H1 (cell line): ENCODE measurements at regions not wholly inside any gene's neighbourhood (a gene's known extent, or its start where the extent isn't known, plus 50 kb on each side); places are given as distances from the start of the nearest gene placed in this dataset.
"Not testable (repeated sequence)": the region's sequence is repeated elsewhere in the genome, so short reads cannot be mapped to it uniquely, and the experiment has no call there.

ENCODE experiments used
- CTCF ChIA-PET: fragments of 300-600 bp; sonication (Branson Sonifier 250); formaldehyde crosslinking; loops from one replicate; lab custom pipeline; 2021; ENCODE audit not compliant: partially characterized antibody; lab: Charles Lee
- POLR2A ChIA-PET: fragments of 300-600 bp; sonication (Branson Sonifier 250); formaldehyde crosslinking; loops from one replicate; lab custom pipeline; 2021; ENCODE audit warnings: inconsistent platforms; ENCODE audit not compliant: partially characterized antibody; lab: Charles Lee
- DNase-seq, 2 experiments: peaks; one replicate each; pipeline versions ENCODE4 v3.0.0 to v3.0.0-alpha.2; 2010 to 2022; ENCODE audit warnings: low spot score in 2 of 2, low read depth in 1 of 2, mixed read lengths in 1 of 2
- FAIRE-seq: peaks from 2 replicates; lab custom pipeline; 2011; peaks lifted over from hg19 to GRCh38; lab: Jason Lieb, UNC
- H2AFZ ChIP-seq: 2 replicates; pipeline ENCODE4 v1.8.1; 2012; ENCODE audit warnings: low read length, inconsistent platforms
- H2AK5ac ChIP-seq: 2 replicates; pipeline ENCODE4 v1.6.1; 2013; ENCODE audit warnings: low read depth, low read length
- H2BK120ac ChIP-seq: replicated peaks from 2 replicates; pipeline ENCODE3; 2013; ENCODE audit warnings: low read depth, low read length, inconsistent platforms
- H2BK12ac ChIP-seq: 2 replicates; pipeline ENCODE4 v1.6.1; 2013; ENCODE audit warnings: low read depth, low read length
- H2BK15ac ChIP-seq: 2 replicates; pipeline ENCODE4 v1.6.1; 2013; ENCODE audit warnings: low read length
- H2BK20ac ChIP-seq: 2 replicates; pipeline ENCODE4 v1.6.1; 2013; ENCODE audit warnings: low read length
- H2BK5ac ChIP-seq: 2 replicates; pipeline ENCODE4 v1.6.1; 2013; ENCODE audit warnings: low read depth, low read length
- H3K14ac ChIP-seq: 2 replicates; pipeline ENCODE4 v1.6.1; 2013; ENCODE audit warnings: inconsistent platforms; ENCODE audit not compliant: insufficient read length
- H3K18ac ChIP-seq: 2 replicates; pipeline ENCODE4 v1.6.1; 2013; ENCODE audit warnings: low read length; ENCODE audit errors: extremely low read depth
- H3K23ac ChIP-seq: 2 replicates; pipeline ENCODE4 v1.6.1; 2013; ENCODE audit warnings: inconsistent platforms; ENCODE audit not compliant: insufficient read length
- H3K23me2 ChIP-seq: 2 replicates; pipeline ENCODE4 v1.6.1; 2013; ENCODE audit warnings: low read depth, low read length
- H3K27ac ChIP-seq: 2 replicates; pipeline ENCODE4 v1.6.1; 2011; ENCODE audit warnings: low read depth, low read length, inconsistent platforms
- H3K27me3 ChIP-seq, 4 experiments: replicated peaks in 1 of 4; 1 replicate in 1 of 4; 2 replicates in 3 of 4; pipeline versions ENCODE4 v1.6.1 to v1.8.1; 2011 to 2013; ENCODE audit warnings: low read length in 3 of 4, mild to moderate bottlenecking in 3 of 4, inconsistent platforms in 2 of 4, mixed read lengths in 2 of 4, moderate library complexity in 1 of 4; ENCODE audit not compliant: control insufficient read depth in 3 of 4, insufficient read depth in 3 of 4; ENCODE audit errors: extremely low read depth in 1 of 4
- H3K36me3 ChIP-seq, 4 experiments: 2 replicates each; pipeline versions ENCODE4 v1.6.1 to v1.8.1; 2011 to 2013; ENCODE audit warnings: mild to moderate bottlenecking in 4 of 4, low read length in 3 of 4, moderate library complexity in 2 of 4, control low read depth in 1 of 4, inconsistent platforms in 1 of 4; ENCODE audit not compliant: insufficient read depth in 4 of 4, control insufficient read depth in 2 of 4
- H3K4ac ChIP-seq: replicated peaks from 2 replicates; pipeline ENCODE3; 2013; ENCODE audit warnings: low read length, low read depth, mixed read lengths, inconsistent platforms; ENCODE audit not compliant: insufficient read length
- H3K4me1 ChIP-seq, 4 experiments: replicated peaks in 1 of 4; 1 replicate in 1 of 4; 2 replicates in 3 of 4; pipeline versions ENCODE4 v1.6.1 to v1.8.1; 2011 to 2013; ENCODE audit warnings: low read length in 3 of 4, inconsistent platforms in 2 of 4, mixed read lengths in 1 of 4; ENCODE audit not compliant: insufficient read depth in 4 of 4, control insufficient read depth in 3 of 4
- H3K4me2 ChIP-seq, 2 experiments: 2 replicates each; pipeline versions ENCODE4 v1.6.1 to v1.8.1; 2011 to 2013; ENCODE audit warnings: low read depth in 2 of 2, low read length in 2 of 2, control low read depth in 1 of 2, inconsistent platforms in 1 of 2, mild to moderate bottlenecking in 1 of 2; ENCODE audit not compliant: insufficient read depth in 1 of 2
- H3K4me3 ChIP-seq, 4 experiments: fragments of 200-600, 300-600 bp in 1 of 4; sonication (generic), shearing (Covaris generic), sonication (Bioruptor Twin) in 1 of 4; 2 replicates each; pipeline versions ENCODE4 v1.5.1 to v1.8.1; 2011 to 2016; ENCODE audit warnings: low read length in 4 of 4, low read depth in 3 of 4, control low read depth in 2 of 4, inconsistent platforms in 2 of 4, mild to moderate bottlenecking in 2 of 4, mixed read lengths in 1 of 4, moderate library complexity in 1 of 4; ENCODE audit not compliant: insufficient read depth in 2 of 4; ENCODE audit errors: extremely low read depth in 1 of 4
- H3K56ac ChIP-seq: replicated peaks from 2 replicates; pipeline ENCODE3; 2013; ENCODE audit warnings: low read depth, mild to moderate bottlenecking, mixed read lengths, low read length, inconsistent platforms; ENCODE audit not compliant: insufficient read length
- H3K79me1 ChIP-seq: 2 replicates; pipeline ENCODE4 v1.6.1; 2013; ENCODE audit warnings: low read depth, low read length, control low read depth
- H3K79me2 ChIP-seq, 2 experiments: 2 replicates each; pipeline versions ENCODE4 v1.6.1 to v1.8.1; 2012 to 2013; ENCODE audit warnings: low read length in 2 of 2, mild to moderate bottlenecking in 2 of 2, inconsistent platforms in 1 of 2; ENCODE audit not compliant: insufficient read depth in 2 of 2, control insufficient read depth in 1 of 2
- H3K9ac ChIP-seq, 4 experiments: replicated peaks in 1 of 4; 1 replicate in 1 of 4; 2 replicates in 3 of 4; pipeline versions ENCODE4 v1.6.1 to v1.8.1; 2011 to 2013; ENCODE audit warnings: low read depth in 3 of 4, low read length in 3 of 4, control low read depth in 2 of 4, mild to moderate bottlenecking in 2 of 4, moderate library complexity in 2 of 4, inconsistent platforms in 1 of 4; ENCODE audit errors: extremely low read depth in 1 of 4
- H3K9me3 ChIP-seq, 2 experiments: 2 replicates each; pipeline versions ENCODE4 v1.6.1 to v1.8.1; 2012 to 2013; ENCODE audit warnings: mild to moderate bottlenecking in 2 of 2, moderate library complexity in 2 of 2, control low read depth in 1 of 2, inconsistent platforms in 1 of 2, low read depth in 1 of 2, low read length in 1 of 2, mixed read lengths in 1 of 2; ENCODE audit not compliant: insufficient read depth in 2 of 2
- H4K20me1 ChIP-seq, 2 experiments: replicated peaks in 1 of 2; 2 replicates each; pipeline versions ENCODE3 to v1.8.1; 2011 to 2013; ENCODE audit warnings: inconsistent platforms in 2 of 2, low read length in 2 of 2, mild to moderate bottlenecking in 1 of 2; ENCODE audit not compliant: insufficient read depth in 2 of 2, control insufficient read depth in 1 of 2
- H4K5ac ChIP-seq: 2 replicates; pipeline ENCODE4 v1.6.1; 2013; ENCODE audit warnings: low read length, low read depth, mixed read lengths, inconsistent platforms; ENCODE audit not compliant: insufficient read length
- H4K8ac ChIP-seq: 2 replicates; pipeline ENCODE4 v1.8.0; 2013; ENCODE audit warnings: mild to moderate bottlenecking, moderate library complexity, low read length, inconsistent platforms; ENCODE audit not compliant: insufficient read depth; ENCODE audit errors: extremely low read depth
- H4K91ac ChIP-seq: replicated peaks from 2 replicates; pipeline ENCODE3; 2013; ENCODE audit warnings: low read length, mixed read lengths, inconsistent platforms; ENCODE audit not compliant: insufficient read length
- WGBS, 2 experiments: shearing (Covaris generic) in 1 of 2; methylation state at CpG; one replicate each; pipeline versions ENCODE4 v1.1.6 to v1.1.7; 2013 to 2015; ENCODE audit warnings: low lambda C conversion rate in 2 of 2, mixed read lengths in 2 of 2, inconsistent platforms in 1 of 2, low coverage in 1 of 2, missing lambda C conversion rate in 1 of 2; ENCODE audit not compliant: insufficient replicate concordance in 2 of 2, insufficient coverage in 1 of 2, insufficient read length in 1 of 2; ENCODE audit errors: extremely low coverage in 1 of 2, missing lambda C conversion rate in 1 of 2; 5-methylcytosine and 5-hydroxymethylcytosine counted together

DNA sequence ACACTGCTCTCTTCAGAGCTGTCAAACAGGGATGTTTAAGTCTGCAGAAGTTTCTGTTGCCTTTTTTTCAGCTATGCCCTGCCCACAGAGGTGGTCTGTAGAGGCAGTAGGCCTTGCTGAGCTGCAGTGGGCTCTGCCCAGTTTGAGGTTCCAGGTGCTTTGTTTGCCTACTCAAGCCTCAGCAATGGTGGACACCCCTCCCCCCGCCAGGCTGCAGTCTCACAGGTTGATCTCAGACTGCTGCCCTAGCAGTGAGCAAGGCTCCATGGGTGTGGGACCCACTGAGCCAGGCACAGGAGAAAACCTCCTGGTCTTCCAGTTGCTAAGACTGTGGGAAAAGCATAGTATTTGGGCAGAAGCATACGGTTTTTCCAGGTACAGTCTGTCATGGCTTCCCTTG lies 338.8 kb upstream of the NDST4 start:
- H3K4me3 ChIP-seq, H3K36me3 ChIP-seq, H2BK120ac ChIP-seq, FAIRE-seq, H4K8ac ChIP-seq, H3K23me2 ChIP-seq, H4K91ac ChIP-seq, H2AFZ ChIP-seq, H3K18ac ChIP-seq, H4K20me1 ChIP-seq, H3K9ac ChIP-seq, H3K4me2 ChIP-seq, H2BK12ac ChIP-seq, H4K5ac ChIP-seq, H3K9me3 ChIP-seq, H2BK15ac ChIP-seq, H3K14ac ChIP-seq, H3K27me3 ChIP-seq, H3K56ac ChIP-seq, H3K4me1 ChIP-seq, H3K79me1 ChIP-seq, POLR2A ChIA-PET, H2BK5ac ChIP-seq, H3K4ac ChIP-seq, H2BK20ac ChIP-seq, H3K27ac ChIP-seq, H2AK5ac ChIP-seq, H3K23ac ChIP-seq, DNase-seq, H3K79me2 ChIP-seq: not testable (repeated sequence)
- CTCF ChIA-PET: interaction anchor here (2.0 kb wide), 1 partner anchor 12 kb away, joined by 6 read pairs; no protein-coding TSS in a partner anchor
- 89% methylated on average over 2 of the region's 2 CpGs; no CpG with 5 or more reads in 1 of the 2 experiments for WGBS, 2 experiments
